A549 (cell line): ENCODE measurements at regions not wholly inside any gene's neighbourhood (a gene's known extent, or its start where the extent isn't known, plus 50 kb on each side); places are given as distances from the start of the nearest gene placed in this dataset.

Experiments used
- ATAC-seq, 2 experiments: fragments of 200-7000 bp in 1 of 2; fragments of >200 bp in 1 of 2; cut with Nextera tagmentation in 1 of 2; cut with Tn5 transposase in 1 of 2; 3 replicates each; pipeline versions ENCODE4 v1.8.0 to v1.9.1; 2018 to 2020; ENCODE audit warnings: mild to moderate bottlenecking in 1 of 2, moderate library complexity in 1 of 2
- CTCF ChIA-PET: fragments of 300-600 bp; sonication (Branson Sonifier 250); formaldehyde crosslinking; extraction: SDS; loops from one replicate; lab custom pipeline; 2021; ENCODE audit warnings: antibody characterized with exemption, inconsistent platforms; lab: Yijun Ruan, JAX
- POLR2A ChIA-PET: fragments of 350-600 bp; formaldehyde crosslinking; extraction: SDS; loops from one replicate; lab custom pipeline; 2021; ENCODE audit warnings: antibody characterized with exemption, inconsistent platforms; lab: Yijun Ruan, JAX
- DNase-seq, 2 experiments: peaks; one replicate each; pipeline versions ENCODE4 v3.0.0 to v3.0.0-alpha.2; 2011 to 2016; ENCODE audit warnings: low read depth in 1 of 2, low spot score in 1 of 2
- FAIRE-seq: peaks from 2 replicates; lab custom pipeline; 2011; peaks lifted over from hg19 to GRCh38; lab: Jason Lieb, UNC
- H3K27ac ChIP-seq, 2 experiments: fragments of >200 bp; sonication (Bioruptor Twin); formaldehyde crosslinking; 3 replicates each; pipeline ENCODE4 v1.5.1; 2016 to 2017
- H3K4me1 ChIP-seq: fragments of >200 bp; sonication (Bioruptor Twin); formaldehyde crosslinking; 3 replicates; pipeline ENCODE4 v1.6.1; 2016
- H3K4me2 ChIP-seq: fragments of >200 bp; sonication (Bioruptor Twin); formaldehyde crosslinking; 3 replicates; pipeline ENCODE4 v1.6.1; 2016
- H3K4me3 ChIP-seq: fragments of >200 bp; sonication (Bioruptor Twin); formaldehyde crosslinking; 3 replicates; pipeline ENCODE4 v1.5.1; 2016
- H3K9me3 ChIP-seq: fragments of >200 bp; sonication (Bioruptor Twin); formaldehyde crosslinking; 3 replicates; pipeline ENCODE4 v1.6.1; 2016
- BHLHE40 ChIP-seq: IDR thresholded peaks from 2 replicates; pipeline ENCODE4 v1.6.1; 2012; ENCODE audit warnings: low read depth, low read length, inconsistent platforms
- CBX8 ChIP-seq: fragments of 200-600 bp; sonication (generic); IDR thresholded peaks from 2 replicates; pipeline ENCODE4 v1.6.1; 2016
- CEBPB ChIP-seq, 2 experiments: fragments of >200 bp in 1 of 2; sonication (Bioruptor Twin) in 1 of 2; formaldehyde crosslinking in 1 of 2; IDR thresholded peaks; 2 replicates each; pipeline ENCODE4 v1.6.1; 2012 to 2016
- CHD4 ChIP-seq: fragments of 200-600 bp; sonication (generic); IDR thresholded peaks from 2 replicates; pipeline ENCODE4 v1.6.1; 2016; ENCODE audit warnings: antibody characterized with exemption, mild to moderate bottlenecking, borderline replicate concordance
- CTCF ChIP-seq: fragments of >200 bp; sonication (Bioruptor Twin); formaldehyde crosslinking; IDR thresholded peaks from 3 replicates; pipeline ENCODE4 v1.5.1; 2016
- EHF ChIP-seq: fragments of 250-450 bp; sonication (Bioruptor Pico); IDR thresholded peaks from 2 replicates; pipeline ENCODE4 v1.5.0; 2020; ENCODE audit warnings: mild to moderate bottlenecking
- ESRRA ChIP-seq: fragments of 150-350 bp; IDR thresholded peaks from 2 replicates; pipeline ENCODE4 v1.6.1; 2014; ENCODE audit warnings: mild to moderate bottlenecking, low read length, borderline replicate concordance
- FOSB ChIP-seq: fragments of 250-450 bp; sonication (Bioruptor Pico); IDR thresholded peaks from 2 replicates; pipeline ENCODE4 v1.5.0; 2020; ENCODE audit warnings: mild to moderate bottlenecking, moderate library complexity
- FOSL2 ChIP-seq, 2 experiments: fragments of 450-650 bp in 1 of 2; fragments of >200 bp in 1 of 2; sonication (Bioruptor Twin) in 1 of 2; formaldehyde crosslinking; IDR thresholded peaks; 2 replicates each; pipeline versions ENCODE4 v1.5.0 to v1.6.1; 2016 to 2020; ENCODE audit warnings: mild to moderate bottlenecking in 1 of 2, moderate library complexity in 1 of 2
- FOXS1 ChIP-seq: fragments of 250-450 bp; sonication (Bioruptor Pico); IDR thresholded peaks from 2 replicates; pipeline ENCODE4 v1.5.0; 2020; ENCODE audit warnings: mild to moderate bottlenecking, moderate library complexity
- HOXA7 ChIP-seq: fragments of 250-450 bp; sonication (Bioruptor Pico); IDR thresholded peaks from 2 replicates; pipeline ENCODE4 v1.5.0; 2020; ENCODE audit warnings: mild to moderate bottlenecking, moderate library complexity
- JUNB ChIP-seq: fragments of >200 bp; sonication (Bioruptor Twin); formaldehyde crosslinking; IDR thresholded peaks from 2 replicates; pipeline ENCODE4 v1.6.1; 2016
- KDM5A ChIP-seq: fragments of 200-600 bp; sonication (generic); IDR thresholded peaks from 2 replicates; pipeline ENCODE4 v1.6.1; 2016; ENCODE audit warnings: antibody characterized with exemption, mild to moderate bottlenecking
- MAFK ChIP-seq: fragments of 450-650 bp; IDR thresholded peaks from 2 replicates; pipeline ENCODE4 v1.6.1; 2014; ENCODE audit not compliant: partially characterized antibody
- PBX3 ChIP-seq: IDR thresholded peaks from 2 replicates; pipeline ENCODE4 v1.6.1; 2012
- PHF8 ChIP-seq: fragments of 200-600 bp; sonication (generic); IDR thresholded peaks from 2 replicates; pipeline ENCODE4 v1.6.1; 2016; ENCODE audit warnings: low read depth, mild to moderate bottlenecking, antibody characterized with exemption, moderate library complexity, borderline replicate concordance
- POLR2AphosphoS2 ChIP-seq: conservative IDR thresholded peaks from 2 replicates; pipeline ENCODE4 v1.6.1; 2012; ENCODE audit warnings: low read length, improper control_type of control experiment, inconsistent platforms
- RCOR1 ChIP-seq: fragments of 150-350 bp; IDR thresholded peaks from 2 replicates; pipeline ENCODE4 v1.6.1; 2014; ENCODE audit warnings: antibody characterized with exemption, low read length, low read depth
- RFX5 ChIP-seq: fragments of 450-650 bp; IDR thresholded peaks from 2 replicates; pipeline ENCODE4 v1.7.1; 2014; ENCODE audit warnings: antibody characterized with exemption, mild to moderate bottlenecking, moderate library complexity
- ZNF302 ChIP-seq: fragments of 250-450 bp; sonication (Bioruptor Pico); IDR thresholded peaks from 2 replicates; pipeline ENCODE4 v1.9.0; 2021; ENCODE audit warnings: inconsistent platforms, mild to moderate bottlenecking, moderate library complexity
- WGBS: methylation state at CpG from one replicate; pipeline ENCODE4 v1.1.6; 2017; ENCODE audit errors: missing lambda C conversion rate; 5-methylcytosine and 5-hydroxymethylcytosine counted together
- TF ChIP-seq, protein P1 (sequence below): fragments of 250-450 bp; sonication (Bioruptor Pico); IDR thresholded peaks from 2 replicates; pipeline ENCODE4 v1.5.0; 2020; ENCODE audit warnings: low read depth, mild to moderate bottlenecking, moderate library complexity
- TF ChIP-seq, protein P2 (sequence below): IDR thresholded peaks from 2 replicates; pipeline ENCODE4 v1.6.1; 2012

DNA sequence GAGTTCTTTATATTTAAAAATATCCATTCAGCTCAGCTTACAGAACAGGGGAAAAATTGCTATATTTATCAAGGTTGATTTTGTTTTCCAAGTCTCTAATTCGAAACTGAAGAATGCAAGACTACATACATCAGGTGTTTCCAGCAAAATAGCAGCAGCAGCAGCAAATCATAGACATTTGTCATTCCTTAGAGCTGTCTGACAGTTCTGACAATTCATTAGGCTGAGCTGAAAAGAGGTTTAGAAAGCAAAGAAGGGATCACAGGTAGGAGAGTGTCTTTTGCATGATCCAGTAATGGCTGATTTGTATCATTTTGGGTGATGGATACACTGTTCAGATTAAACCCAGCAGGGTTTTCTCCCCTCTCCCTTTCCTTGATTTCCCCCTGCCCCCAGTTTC is 545.7 kb downstream of the MCTP2 start:
- no peak for DNase-seq
- no peak overlapping the region for H3K27ac ChIP-seq
- 3% methylated on average over 1 of the region's 1 CpG for WGBS
- no peak for FAIRE-seq
- no peak overlapping the region for H3K4me3 ChIP-seq
- POLR2A ChIA-PET: no interaction called here
- ATAC-seq: no peak
- H3K4me2 ChIP-seq: no peak overlapping the region
- TF ChIP-seq PHF8 (no peak), CEBPB (IDR thresholded peaks at IDR 0.05) (no peak), FOSB (CRISPR knock-in tag) (no peak), ESRRA (no peak), ZNF302 (CRISPR knock-in tag) (no peak), JUNB (no peak), KDM5A (no peak), CTCF (no peak), EHF (CRISPR knock-in tag) (no peak), CBX8 (no peak), FOXS1 (CRISPR knock-in tag) (no peak), RFX5 (no peak), POLR2AphosphoS2 (no peak), HOXA7 (CRISPR knock-in tag) (no peak)
- TF ChIP-seq, protein P1, sequence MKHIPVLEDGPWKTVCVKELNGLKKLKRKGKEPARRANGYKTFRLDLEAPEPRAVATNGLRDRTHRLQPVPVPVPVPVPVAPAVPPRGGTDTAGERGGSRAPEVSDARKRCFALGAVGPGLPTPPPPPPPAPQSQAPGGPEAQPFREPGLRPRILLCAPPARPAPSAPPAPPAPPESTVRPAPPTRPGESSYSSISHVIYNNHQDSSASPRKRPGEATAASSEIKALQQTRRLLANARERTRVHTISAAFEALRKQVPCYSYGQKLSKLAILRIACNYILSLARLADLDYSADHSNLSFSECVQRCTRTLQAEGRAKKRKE (CRISPR knock-in tag): no peak
- CTCF ChIA-PET: no interaction called here
- H3K9me3 ChIP-seq: peaks cover 4% of the 10 kb centered on the region; the same call in 1 of the 3 replicates
- H3K4me1 ChIP-seq: no peaks in the 10 kb centered on the region

DNA sequence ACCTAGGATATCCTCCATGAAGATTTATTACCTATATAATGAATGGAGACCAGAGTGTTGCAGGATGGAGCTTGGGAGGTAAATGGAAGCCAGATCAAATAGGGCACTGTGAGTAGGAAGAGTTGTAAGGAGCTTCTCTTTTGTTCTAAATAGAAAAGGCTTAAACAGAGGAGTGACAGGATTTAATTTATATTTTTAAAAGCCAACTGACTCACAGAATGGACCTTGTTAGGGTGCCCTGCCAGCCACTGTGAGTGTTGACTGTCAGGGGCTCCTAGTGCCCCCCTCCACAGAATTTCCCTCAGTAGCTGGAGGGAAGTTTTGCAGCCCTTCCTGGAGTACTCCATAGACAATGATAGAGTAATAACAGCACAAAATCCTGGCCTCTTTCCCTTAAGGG is 547.5 kb downstream of the MCTP2 start:
- ChIA-PET CTCF (no interaction called here), POLR2A (no interaction called here)
- TF ChIP-seq PHF8: no peak
- TF ChIP-seq FOXS1 (CRISPR knock-in tag): no peak
- TF ChIP-seq BHLHE40: no peak
- no peak for TF ChIP-seq POLR2AphosphoS2
- TF ChIP-seq MAFK: no peak
- TF ChIP-seq CHD4: no peak
- no peak for TF ChIP-seq CTCF
- no peak for TF ChIP-seq RCOR1
- 0 out of 3 replicates have a peak, but pooled peaks cover 4% of the 10 kb centered on the region for H3K9me3 ChIP-seq
- H3K27ac ChIP-seq: no peak overlapping the region
- ATAC-seq: no peak
- no peak overlapping the region for H3K4me3 ChIP-seq
- no peak overlapping the region for H3K4me2 ChIP-seq
- FAIRE-seq: no peak
- no peak for DNase-seq
- H3K4me1 ChIP-seq: no peaks in the 10 kb centered on the region

DNA sequence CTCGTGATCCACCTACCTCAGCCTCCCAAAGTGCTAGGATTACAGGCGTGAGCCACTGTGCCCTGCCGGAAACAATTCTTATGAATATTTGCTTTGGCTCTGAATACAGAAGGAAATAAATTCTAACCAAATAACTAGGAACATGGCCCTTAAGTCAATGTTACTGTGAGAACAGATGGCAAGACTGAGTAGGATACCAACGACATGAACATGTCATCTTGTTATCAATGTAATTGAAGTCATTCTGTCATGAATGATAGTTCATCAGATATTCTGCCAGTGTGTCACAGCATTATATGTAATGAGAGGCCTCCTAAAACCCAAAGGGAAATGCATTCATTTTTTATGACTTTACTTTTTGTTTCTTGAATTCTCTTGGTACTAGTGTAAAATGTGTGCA is 548.8 kb downstream of the MCTP2 start:
- FAIRE-seq: no peak
- TF ChIP-seq CHD4: no peak
- no peak for TF ChIP-seq PBX3
- TF ChIP-seq, protein P2, sequence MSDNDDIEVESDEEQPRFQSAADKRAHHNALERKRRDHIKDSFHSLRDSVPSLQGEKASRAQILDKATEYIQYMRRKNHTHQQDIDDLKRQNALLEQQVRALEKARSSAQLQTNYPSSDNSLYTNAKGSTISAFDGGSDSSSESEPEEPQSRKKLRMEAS: no peak
- TF ChIP-seq FOSL2 (IDR thresholded peaks at IDR 0.05): no peak
- TF ChIP-seq FOSL2 (CRISPR knock-in tag; IDR thresholded peaks at IDR 0.05): no peak
- Histone ChIP-seq H3K27ac (no peak overlapping the region), H3K9me3 (0 out of 3 replicates have a peak, but pooled peaks cover 4% of the 10 kb centered on the region), H3K4me1 (no peaks in the 10 kb centered on the region), H3K4me3 (no peak overlapping the region), H3K4me2 (no peak overlapping the region)
- ChIA-PET CTCF (no interaction called here), POLR2A (no interaction called here)
- no peak for DNase-seq
- no peak for ATAC-seq
- WGBS: 2% methylated on average over 4 of the region's 4 CpGs
